ENCODE measurements at regions not wholly inside any gene's neighbourhood (a gene's known extent, or its start where the extent isn't known, plus 50 kb on each side); places are given as distances from the start of the nearest gene placed in this dataset.

- H3K27ac Mint-ChIP-seq = no peak overlapping the region
- H3K27me3 Mint-ChIP-seq = peaks cover 5% of the 10 kb centered on the region
- no peak for DNase-seq
- ChIA-PET POLR2A (no interaction called here), CTCF (interaction anchor here (1.4 kb wide), 1 partner anchor 14 kb away, joined by 3 read pairs; no protein-coding TSS in a partner anchor)
- TF ChIP-seq CTCF (IDR thresholded peaks at IDR 0.05) = no peak
- no peaks in the 10 kb centered on the region for H3K36me3 Mint-ChIP-seq (ENCODE audit: low read depth)
- no peak for ATAC-seq
- H3K4me3 Mint-ChIP-seq = no peak overlapping the region
- intact Hi-C loops (cut with micrococcal nuclease) = no loop called here
- no peaks in the 10 kb centered on the region for H3K4me1 Mint-ChIP-seq (ENCODE audit: low read depth)
- no peaks in the 10 kb centered on the region for H3K9me3 Mint-ChIP-seq
Measured at GRCh38 chr20:40146071-40146470, 543.0 kb downstream of the MAFB start.

GRCh38 chr20:40144581-40144980 lies 544.5 kb downstream of the MAFB start:
- Mint-ChIP-seq H3K4me1 (ENCODE audit: low read depth) (no peaks in the 10 kb centered on the region), H3K27me3 (peaks cover 10% of the 10 kb centered on the region), H3K4me3 (no peak overlapping the region), H3K9me3 (no peaks in the 10 kb centered on the region), H3K27ac (no peak overlapping the region), H3K36me3 (ENCODE audit: low read depth) (no peaks in the 10 kb centered on the region)
- TF ChIP-seq CTCF (IDR thresholded peaks at IDR 0.05) = no peak
- ATAC-seq = no peak
- POLR2A ChIA-PET = no interaction called here
- intact Hi-C loops (cut with micrococcal nuclease) = no loop called here
- no peak for DNase-seq
- CTCF ChIA-PET = interaction anchor here (1.4 kb wide), 1 partner anchor 15 kb away, joined by 3 read pairs; no protein-coding TSS in a partner anchor

- no peak for TF ChIP-seq CTCF (IDR thresholded peaks at IDR 0.05)
- H3K27me3 Mint-ChIP-seq = peaks cover 4% of the 10 kb centered on the region
- no peaks in the 10 kb centered on the region for H3K36me3 Mint-ChIP-seq (ENCODE audit: low read depth)
- H3K4me1 Mint-ChIP-seq (ENCODE audit: low read depth) = no peaks in the 10 kb centered on the region
- intact Hi-C loops (cut with micrococcal nuclease) = no loop called here
- H3K27ac Mint-ChIP-seq = no peak overlapping the region
- CTCF ChIA-PET = no interaction called here
- peaks cover 2% of the 10 kb centered on the region for H3K9me3 Mint-ChIP-seq
- no peak overlapping the region for H3K4me3 Mint-ChIP-seq
- ATAC-seq (no peak), DNase-seq (no peak)
- POLR2A ChIA-PET = no interaction called here
Measured at GRCh38 chr20:40134176-40134575, 554.9 kb downstream of the MAFB start.

GRCh38 chr20:40120827-40121226 lies 568.2 kb downstream of the MAFB start:
- DNase-seq (no peak), ATAC-seq (no peak)
- TF ChIP-seq CTCF (IDR thresholded peaks at IDR 0.05) = no peak
- Mint-ChIP-seq H3K4me1 (ENCODE audit: low read depth) (no peaks in the 10 kb centered on the region), H3K27me3 (peaks cover 8% of the 10 kb centered on the region), H3K4me3 (no peak overlapping the region), H3K27ac (no peak overlapping the region), H3K9me3 (no peaks in the 10 kb centered on the region), H3K36me3 (ENCODE audit: low read depth) (no peaks in the 10 kb centered on the region)
- CTCF ChIA-PET = no interaction called here
- intact Hi-C loops (cut with micrococcal nuclease) = no loop called here
- POLR2A ChIA-PET = no interaction called here

DNA sequence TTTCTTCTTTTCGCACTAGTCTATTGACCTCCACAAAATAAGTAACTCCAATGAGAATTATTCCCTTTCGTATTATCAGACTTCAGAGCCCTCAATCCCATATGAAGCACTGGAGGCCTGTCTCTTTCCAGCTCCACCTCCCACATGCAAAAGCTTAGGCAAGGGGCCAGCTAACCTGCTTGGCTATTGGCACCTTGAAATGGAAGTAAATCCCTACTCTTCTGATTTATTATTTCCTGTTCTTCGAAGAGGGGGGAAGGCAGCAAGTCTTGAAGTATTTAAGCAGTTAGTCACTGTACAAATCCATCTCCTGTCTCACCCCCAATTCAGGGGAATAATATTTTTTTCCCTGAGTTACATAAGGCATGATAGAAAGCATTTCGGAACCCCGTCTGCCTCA lies 577.8 kb downstream of the MAFB start:
- H3K4me1 Mint-ChIP-seq (ENCODE audit: low read depth) = no peaks in the 10 kb centered on the region
- H3K36me3 Mint-ChIP-seq (ENCODE audit: low read depth) = no peaks in the 10 kb centered on the region
- no peaks in the 10 kb centered on the region for H3K27me3 Mint-ChIP-seq
- intact Hi-C loops (cut with micrococcal nuclease) = no loop called here
- H3K4me3 Mint-ChIP-seq = no peak overlapping the region
- no peak for TF ChIP-seq CTCF (IDR thresholded peaks at IDR 0.05)
- H3K9me3 Mint-ChIP-seq = no peaks in the 10 kb centered on the region
- no peak for ATAC-seq
- H3K27ac Mint-ChIP-seq = no peak overlapping the region
- ChIA-PET POLR2A (no interaction called here), CTCF (no interaction called here)
- no peak for DNase-seq

All from activated CD8-positive, alpha-beta T cell treated with anti-CD3 and anti-CD28 coated beads for 36 hours (primary cell).